H1 (cell line): ENCODE measurements at regions not wholly inside any gene's neighbourhood (a gene's known extent, or its start where the extent isn't known, plus 50 kb on each side); places are given as distances from the start of the nearest gene placed in this dataset.

Experiments used
- BACH1 ChIP-seq: IDR thresholded peaks from 2 replicates; pipeline ENCODE4 v1.6.1; 2012; ENCODE audit warnings: low read length, improper control_type of control experiment
- KDM5A ChIP-seq: fragments of 200-600 bp; IDR thresholded peaks from 2 replicates; pipeline ENCODE4 v1.7.1; 2012; ENCODE audit warnings: mild to moderate bottlenecking, low read length, inconsistent platforms, mixed read lengths
- TAF7 ChIP-seq: optimal IDR thresholded peaks from 2 replicates; pipeline ENCODE3; 2011; ENCODE audit warnings: low read depth, mild to moderate bottlenecking, inconsistent platforms, low read length, moderate library complexity, borderline replicate concordance
- TF ChIP-seq, protein P1 (sequence below): IDR thresholded peaks from 2 replicates; pipeline ENCODE4 v1.6.1; 2011; ENCODE audit warnings: low read length, improper control_type of control experiment
- TF ChIP-seq, protein P2 (sequence below): IDR thresholded peaks from 2 replicates; pipeline ENCODE4 v1.6.1; 2012; ENCODE audit warnings: low read length, inconsistent platforms

DNA sequence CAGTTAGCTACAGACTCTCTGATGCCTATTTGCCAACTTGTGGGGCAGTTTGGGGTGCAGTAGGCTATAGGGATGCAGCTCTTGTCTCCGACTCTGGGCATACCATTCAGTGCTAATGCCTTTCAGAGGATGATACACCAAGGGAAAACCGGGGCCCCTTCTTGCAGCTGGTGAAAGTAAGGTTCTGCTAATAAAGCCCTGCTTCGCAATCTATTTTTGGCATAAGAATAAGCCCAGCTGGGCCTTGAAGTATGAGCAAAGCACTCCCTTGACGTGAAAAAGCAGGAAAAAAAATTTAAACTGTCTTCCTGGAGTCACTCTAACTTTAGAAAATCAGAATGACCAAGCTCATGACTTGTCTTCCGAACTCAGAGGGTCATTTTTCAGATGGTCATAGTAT is 124.1 kb upstream of the RBM19 start (continued):
- TF ChIP-seq BACH1, result no peak
- TF ChIP-seq, protein P1, sequence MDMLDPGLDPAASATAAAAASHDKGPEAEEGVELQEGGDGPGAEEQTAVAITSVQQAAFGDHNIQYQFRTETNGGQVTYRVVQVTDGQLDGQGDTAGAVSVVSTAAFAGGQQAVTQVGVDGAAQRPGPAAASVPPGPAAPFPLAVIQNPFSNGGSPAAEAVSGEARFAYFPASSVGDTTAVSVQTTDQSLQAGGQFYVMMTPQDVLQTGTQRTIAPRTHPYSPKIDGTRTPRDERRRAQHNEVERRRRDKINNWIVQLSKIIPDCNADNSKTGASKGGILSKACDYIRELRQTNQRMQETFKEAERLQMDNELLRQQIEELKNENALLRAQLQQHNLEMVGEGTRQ, result no peak
- TF ChIP-seq TAF7, result no peak
- TF ChIP-seq KDM5A, result no peak
- TF ChIP-seq, protein P2, sequence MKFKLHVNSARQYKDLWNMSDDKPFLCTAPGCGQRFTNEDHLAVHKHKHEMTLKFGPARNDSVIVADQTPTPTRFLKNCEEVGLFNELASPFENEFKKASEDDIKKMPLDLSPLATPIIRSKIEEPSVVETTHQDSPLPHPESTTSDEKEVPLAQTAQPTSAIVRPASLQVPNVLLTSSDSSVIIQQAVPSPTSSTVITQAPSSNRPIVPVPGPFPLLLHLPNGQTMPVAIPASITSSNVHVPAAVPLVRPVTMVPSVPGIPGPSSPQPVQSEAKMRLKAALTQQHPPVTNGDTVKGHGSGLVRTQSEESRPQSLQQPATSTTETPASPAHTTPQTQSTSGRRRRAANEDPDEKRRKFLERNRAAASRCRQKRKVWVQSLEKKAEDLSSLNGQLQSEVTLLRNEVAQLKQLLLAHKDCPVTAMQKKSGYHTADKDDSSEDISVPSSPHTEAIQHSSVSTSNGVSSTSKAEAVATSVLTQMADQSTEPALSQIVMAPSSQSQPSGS, result no peak
